ENCODE measurements at regions not wholly inside any gene's neighbourhood (a gene's known extent, or its start where the extent isn't known, plus 50 kb on each side); places are given as distances from the start of the nearest gene placed in this dataset.

- DNase-seq (no peak), ATAC-seq (ENCODE audit: low read depth in 2 of 2) (no peak)
- Mint-ChIP-seq H3K27me3 (peaks cover 6% of the 10 kb centered on the region), H3K4me1 (no peaks in the 10 kb centered on the region), H3K27ac (no peak overlapping the region), H3K36me3 (no peaks in the 10 kb centered on the region), H3K4me3 (no peak overlapping the region), H3K9me3 (peaks cover 0 to 1% (median 0%) of the 10 kb centered on the region in 7 donors)
- Histone ChIP-seq H3K27ac (ENCODE audit: insufficient read depth, low read length, poor library complexity, severe bottlenecking) (no peak overlapping the region), H3K4me1 (ENCODE audit: control insufficient read depth, insufficient read depth, low read length, poor library complexity, severe bottlenecking) (no peaks in the 10 kb centered on the region), H3K27me3 (ENCODE audit: control insufficient read depth, insufficient read depth, low read length) (no peaks in the 10 kb centered on the region), H3K4me3 (ENCODE audit: low read depth, low read length) (no peak overlapping the region), H3K9me3 (ENCODE audit: control insufficient read depth in 2 of 2, low read length in 2 of 2) (no peaks in the 10 kb centered on the region), H3K36me3 (ENCODE audit: control insufficient read depth, insufficient read depth, low read length) (no peaks in the 10 kb centered on the region)
Measured at GRCh38 chr16:54424043-54424451, 137.5 kb upstream of the IRX3 start.

DNA sequence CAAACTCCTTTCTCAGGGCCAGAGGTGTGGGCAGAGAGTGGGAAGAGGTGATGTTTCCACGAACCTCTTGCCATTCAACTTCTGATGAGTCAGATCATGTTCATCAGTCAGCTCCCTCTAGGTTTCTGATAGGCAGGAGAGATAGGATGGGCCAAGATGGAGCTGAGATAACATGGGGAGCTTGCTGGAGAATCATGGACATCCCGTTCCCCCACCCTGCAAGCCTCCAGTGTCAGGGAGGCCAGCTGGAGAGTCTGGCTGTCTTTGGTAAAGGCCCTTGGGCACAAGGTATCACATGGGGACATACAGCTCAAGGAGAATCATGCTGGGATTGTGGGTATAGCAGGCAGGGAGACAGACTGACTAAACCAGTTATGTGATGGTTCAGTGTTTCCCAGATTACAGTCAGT, 136.0 kb upstream of the IRX3 start:
- no peak overlapping the region for H3K4me3 ChIP-seq (ENCODE audit: low read depth, low read length)
- Mint-ChIP-seq H3K4me1 (no peaks in the 10 kb centered on the region), H3K27ac (no peak overlapping the region), H3K4me3 (no peak overlapping the region), H3K27me3 (no peaks in the 10 kb centered on the region), H3K36me3 (no peaks in the 10 kb centered on the region), H3K9me3 (peaks cover 0 to 3% (median 0%) of the 10 kb centered on the region in 7 donors)
- no peaks in the 10 kb centered on the region for H3K4me1 ChIP-seq (ENCODE audit: control insufficient read depth, insufficient read depth, low read length, poor library complexity, severe bottlenecking)
- no peak overlapping the region for H3K27ac ChIP-seq (ENCODE audit: insufficient read depth, low read length, poor library complexity, severe bottlenecking)
- ATAC-seq (ENCODE audit: low read depth in 2 of 2) = no peak
- no peaks in the 10 kb centered on the region for H3K9me3 ChIP-seq (ENCODE audit: control insufficient read depth in 2 of 2, low read length in 2 of 2)
- H3K36me3 ChIP-seq (ENCODE audit: control insufficient read depth, insufficient read depth, low read length) = no peaks in the 10 kb centered on the region
- no peak for DNase-seq
- H3K27me3 ChIP-seq (ENCODE audit: control insufficient read depth, insufficient read depth, low read length) = no peaks in the 10 kb centered on the region

- no peak overlapping the region for H3K4me3 Mint-ChIP-seq
- no peaks in the 10 kb centered on the region for H3K4me1 Mint-ChIP-seq
- no peak for DNase-seq
- no peak for ATAC-seq (ENCODE audit: low read depth in 2 of 2)
- no peaks in the 10 kb centered on the region for H3K36me3 Mint-ChIP-seq
- H3K9me3 ChIP-seq (ENCODE audit: control insufficient read depth in 2 of 2, low read length in 2 of 2) = no peaks in the 10 kb centered on the region
- H3K27ac ChIP-seq (ENCODE audit: insufficient read depth, low read length, poor library complexity, severe bottlenecking) = no peak overlapping the region
- peaks cover 0 to 3% (median 0%) of the 10 kb centered on the region in 7 donors for H3K9me3 Mint-ChIP-seq
- H3K36me3 ChIP-seq (ENCODE audit: control insufficient read depth, insufficient read depth, low read length) = no peaks in the 10 kb centered on the region
- no peak overlapping the region for H3K4me3 ChIP-seq (ENCODE audit: low read depth, low read length)
- H3K27ac Mint-ChIP-seq = no peak overlapping the region
- no peaks in the 10 kb centered on the region for H3K27me3 ChIP-seq (ENCODE audit: control insufficient read depth, insufficient read depth, low read length)
- H3K4me1 ChIP-seq (ENCODE audit: control insufficient read depth, insufficient read depth, low read length, poor library complexity, severe bottlenecking) = no peaks in the 10 kb centered on the region
- H3K27me3 Mint-ChIP-seq = no peaks in the 10 kb centered on the region
Measured at GRCh38 chr16:54422159-54422558, 135.6 kb upstream of the IRX3 start.

DNA sequence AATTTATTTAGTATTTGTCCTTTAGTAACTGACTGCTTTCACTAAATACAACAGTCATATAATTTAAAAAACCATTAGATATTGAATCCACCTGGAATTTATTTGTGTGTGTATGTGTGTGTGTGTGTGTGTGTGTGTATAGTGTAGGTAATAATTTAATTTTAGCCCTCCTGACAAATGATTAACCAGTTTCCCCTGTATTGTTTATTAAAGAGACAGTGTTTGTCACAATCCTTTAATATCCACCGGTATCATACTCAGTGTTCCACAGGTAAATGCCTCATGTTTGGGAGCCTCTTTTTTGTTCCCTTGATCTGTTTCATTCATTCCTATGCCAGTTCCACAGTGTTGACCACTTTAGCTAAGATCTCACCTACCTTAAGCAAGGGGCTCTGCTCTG, 134.6 kb upstream of the IRX3 start:
- H3K4me3 Mint-ChIP-seq = no peak overlapping the region
- no peaks in the 10 kb centered on the region for H3K9me3 ChIP-seq (ENCODE audit: control insufficient read depth in 2 of 2, low read length in 2 of 2)
- no peaks in the 10 kb centered on the region for H3K4me1 Mint-ChIP-seq
- H3K27ac Mint-ChIP-seq = no peak overlapping the region
- peaks cover 0 to 3% (median 0%) of the 10 kb centered on the region in 7 donors for H3K9me3 Mint-ChIP-seq
- no peaks in the 10 kb centered on the region for H3K27me3 ChIP-seq (ENCODE audit: control insufficient read depth, insufficient read depth, low read length)
- no peak overlapping the region for H3K27ac ChIP-seq (ENCODE audit: insufficient read depth, low read length, poor library complexity, severe bottlenecking)
- no peak overlapping the region for H3K4me3 ChIP-seq (ENCODE audit: low read depth, low read length)
- ATAC-seq (ENCODE audit: low read depth in 2 of 2) (no peak), DNase-seq (no peak)
- H3K36me3 ChIP-seq (ENCODE audit: control insufficient read depth, insufficient read depth, low read length) = no peaks in the 10 kb centered on the region
- H3K36me3 Mint-ChIP-seq = no peaks in the 10 kb centered on the region
- no peaks in the 10 kb centered on the region for H3K4me1 ChIP-seq (ENCODE audit: control insufficient read depth, insufficient read depth, low read length, poor library complexity, severe bottlenecking)
- no peaks in the 10 kb centered on the region for H3K27me3 Mint-ChIP-seq

DNA sequence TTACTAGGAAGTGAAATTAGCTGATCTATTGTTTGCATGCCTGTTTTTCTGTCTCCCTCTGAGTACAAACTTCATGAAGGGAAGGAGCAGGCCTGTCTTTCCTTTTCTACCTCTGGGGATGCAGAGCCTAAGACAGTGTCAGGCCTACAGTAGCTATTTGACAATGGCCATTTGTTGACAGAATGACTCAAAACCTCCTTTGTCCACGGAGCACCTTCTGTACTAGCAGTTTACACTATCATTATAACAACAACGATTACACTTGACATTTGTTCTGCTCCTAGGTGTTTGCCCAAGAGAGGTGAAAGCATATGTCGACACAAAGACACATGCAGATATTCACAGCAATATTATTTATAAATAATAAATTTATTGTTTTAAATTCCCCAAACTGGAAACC, 132.3 kb upstream of the IRX3 start:
- Histone ChIP-seq H3K36me3 (ENCODE audit: control insufficient read depth, insufficient read depth, low read length) (no peaks in the 10 kb centered on the region), H3K9me3 (ENCODE audit: control insufficient read depth in 2 of 2, low read length in 2 of 2) (no peaks in the 10 kb centered on the region), H3K4me1 (ENCODE audit: control insufficient read depth, insufficient read depth, low read length, poor library complexity, severe bottlenecking) (no peaks in the 10 kb centered on the region), H3K27ac (ENCODE audit: insufficient read depth, low read length, poor library complexity, severe bottlenecking) (no peak overlapping the region), H3K27me3 (ENCODE audit: control insufficient read depth, insufficient read depth, low read length) (no peaks in the 10 kb centered on the region), H3K4me3 (ENCODE audit: low read depth, low read length) (no peak overlapping the region)
- H3K36me3 Mint-ChIP-seq = no peaks in the 10 kb centered on the region
- no peaks in the 10 kb centered on the region for H3K4me1 Mint-ChIP-seq
- H3K27me3 Mint-ChIP-seq = no peaks in the 10 kb centered on the region
- peaks cover 0 to 3% (median 0%) of the 10 kb centered on the region in 7 donors for H3K9me3 Mint-ChIP-seq
- DNase-seq = no peak
- ATAC-seq (ENCODE audit: low read depth in 2 of 2) = no peak
- no peak overlapping the region for H3K4me3 Mint-ChIP-seq
- no peak overlapping the region for H3K27ac Mint-ChIP-seq

DNA sequence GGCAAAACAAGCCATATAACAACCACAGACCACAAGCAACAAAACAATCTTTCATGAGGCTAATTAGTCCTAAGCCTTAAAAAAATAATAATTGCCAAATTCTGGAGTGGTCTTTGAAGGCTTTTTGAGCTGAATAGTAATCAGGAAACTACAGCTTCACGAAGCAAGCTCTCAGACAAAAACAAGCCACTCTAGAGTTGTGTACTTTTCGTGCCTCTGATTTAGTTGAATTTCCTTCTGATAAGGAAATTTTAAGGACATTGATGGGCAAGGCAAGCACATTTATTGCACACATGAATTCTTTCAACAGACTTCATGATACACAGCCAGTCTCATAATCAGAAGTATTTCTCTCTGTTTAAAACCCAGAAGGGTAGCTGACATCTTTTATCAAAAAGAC, 130.8 kb upstream of the IRX3 start:
- Mint-ChIP-seq H3K9me3 (peaks cover 0 to 3% (median 0%) of the 10 kb centered on the region in 7 donors), H3K27ac (no peak overlapping the region), H3K4me3 (no peak overlapping the region), H3K27me3 (no peaks in the 10 kb centered on the region), H3K4me1 (no peaks in the 10 kb centered on the region), H3K36me3 (no peaks in the 10 kb centered on the region)
- ATAC-seq (ENCODE audit: low read depth in 2 of 2) = no peak
- Histone ChIP-seq H3K36me3 (ENCODE audit: control insufficient read depth, insufficient read depth, low read length) (no peaks in the 10 kb centered on the region), H3K27me3 (ENCODE audit: control insufficient read depth, insufficient read depth, low read length) (no peaks in the 10 kb centered on the region), H3K27ac (ENCODE audit: insufficient read depth, low read length, poor library complexity, severe bottlenecking) (no peak overlapping the region), H3K9me3 (ENCODE audit: control insufficient read depth in 2 of 2, low read length in 2 of 2) (no peaks in the 10 kb centered on the region), H3K4me1 (ENCODE audit: control insufficient read depth, insufficient read depth, low read length, poor library complexity, severe bottlenecking) (no peaks in the 10 kb centered on the region), H3K4me3 (ENCODE audit: low read depth, low read length) (no peak overlapping the region)
- no peak for DNase-seq

- Mint-ChIP-seq H3K4me3 (no peak overlapping the region), H3K27me3 (no peaks in the 10 kb centered on the region), H3K36me3 (no peaks in the 10 kb centered on the region), H3K4me1 (no peaks in the 10 kb centered on the region), H3K9me3 (peaks cover 0 to 5% (median 0%) of the 10 kb centered on the region in 7 donors), H3K27ac (no peak overlapping the region)
- DNase-seq = no peak
- ATAC-seq (ENCODE audit: low read depth in 2 of 2) = no peak
- Histone ChIP-seq H3K4me3 (ENCODE audit: low read depth, low read length) (no peak overlapping the region), H3K4me1 (ENCODE audit: control insufficient read depth, insufficient read depth, low read length, poor library complexity, severe bottlenecking) (no peaks in the 10 kb centered on the region), H3K27ac (ENCODE audit: insufficient read depth, low read length, poor library complexity, severe bottlenecking) (no peak overlapping the region), H3K36me3 (ENCODE audit: control insufficient read depth, insufficient read depth, low read length) (no peaks in the 10 kb centered on the region), H3K9me3 (ENCODE audit: control insufficient read depth in 2 of 2, low read length in 2 of 2) (no peaks in the 10 kb centered on the region), H3K27me3 (ENCODE audit: control insufficient read depth, insufficient read depth, low read length) (no peaks in the 10 kb centered on the region)
Measured at GRCh38 chr16:54414671-54415070, 128.1 kb upstream of the IRX3 start.

GRCh38 chr16:54412777-54413455, 126.3 kb upstream of the IRX3 start:
- no peaks in the 10 kb centered on the region for H3K27me3 Mint-ChIP-seq
- no peak overlapping the region for H3K4me3 Mint-ChIP-seq
- no peaks in the 10 kb centered on the region for H3K36me3 Mint-ChIP-seq
- Histone ChIP-seq H3K9me3 (ENCODE audit: control insufficient read depth in 2 of 2, low read length in 2 of 2) (no peaks in the 10 kb centered on the region), H3K4me1 (ENCODE audit: control insufficient read depth, insufficient read depth, low read length, poor library complexity, severe bottlenecking) (no peaks in the 10 kb centered on the region), H3K27me3 (ENCODE audit: control insufficient read depth, insufficient read depth, low read length) (no peaks in the 10 kb centered on the region), H3K27ac (ENCODE audit: insufficient read depth, low read length, poor library complexity, severe bottlenecking) (no peak overlapping the region), H3K4me3 (ENCODE audit: low read depth, low read length) (no peak overlapping the region), H3K36me3 (ENCODE audit: control insufficient read depth, insufficient read depth, low read length) (no peaks in the 10 kb centered on the region)
- no peaks in the 10 kb centered on the region for H3K4me1 Mint-ChIP-seq
- peaks cover 0 to 2% (median 0%) of the 10 kb centered on the region in 7 donors for H3K9me3 Mint-ChIP-seq
- ATAC-seq (ENCODE audit: low read depth in 2 of 2) (no peak), DNase-seq (no peak)
- no peak overlapping the region for H3K27ac Mint-ChIP-seq

Data from CD4-positive, CD25-positive, alpha-beta regulatory T cell (primary cell).